Caki2 (cell line): ENCODE measurements at regions not wholly inside any gene's neighbourhood (a gene's known extent, or its start where the extent isn't known, plus 50 kb on each side); places are given as distances from the start of the nearest gene placed in this dataset.

Experiments used
- DNase-seq: peaks from one replicate; pipeline ENCODE4 v3.0.0-alpha.2; 2015; ENCODE audit warnings: low read depth
- in situ Hi-C: cut with HindIII; loops from 2 replicates; pipeline ENCODE4 v1.10.0; 2016; ENCODE audit warnings: low sequenced_read_pairs, low pct_unique_long_range_greater_than_20kb, mixed read lengths

GRCh38 chr4:10925996-10926395 lies 241.4 kb upstream of the CLNK start:
- peak; percentile 14 for DNase-seq
- in situ Hi-C loops = no loop called here

GRCh38 chr4:10924274-10924673 lies 239.7 kb upstream of the CLNK start:
- in situ Hi-C loops = no loop called here
- no peak for DNase-seq

- no peak for DNase-seq
Measured at GRCh38 chr4:10917566-10917965, 233.0 kb upstream of the CLNK start.

DNA sequence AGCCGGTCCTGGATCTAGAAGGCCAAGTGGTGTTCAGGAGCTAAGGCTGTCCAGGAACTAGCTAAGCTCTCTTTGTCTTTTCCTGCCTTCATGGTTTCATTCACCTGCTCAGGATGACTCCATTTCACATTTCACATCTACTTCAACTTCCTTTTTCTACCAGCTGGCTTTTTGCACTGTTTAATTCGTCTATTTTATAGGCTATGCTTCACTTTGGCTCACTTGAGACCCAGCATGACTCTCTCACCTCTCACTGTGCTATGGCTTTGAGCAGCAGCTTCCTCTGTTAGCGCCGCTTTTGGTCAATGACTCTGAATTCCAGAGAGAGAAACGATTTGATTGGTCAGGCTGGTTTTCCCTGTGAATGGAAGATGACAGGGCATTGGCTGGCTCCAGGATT lies 213.5 kb upstream of the CLNK start:
- DNase-seq = peak; percentile 4
- in situ Hi-C loops = no loop called here

More at GRCh38 chr4:10917566-10917965, 233.0 kb upstream of the CLNK start:
- in situ Hi-C loops = no loop called here

DNA sequence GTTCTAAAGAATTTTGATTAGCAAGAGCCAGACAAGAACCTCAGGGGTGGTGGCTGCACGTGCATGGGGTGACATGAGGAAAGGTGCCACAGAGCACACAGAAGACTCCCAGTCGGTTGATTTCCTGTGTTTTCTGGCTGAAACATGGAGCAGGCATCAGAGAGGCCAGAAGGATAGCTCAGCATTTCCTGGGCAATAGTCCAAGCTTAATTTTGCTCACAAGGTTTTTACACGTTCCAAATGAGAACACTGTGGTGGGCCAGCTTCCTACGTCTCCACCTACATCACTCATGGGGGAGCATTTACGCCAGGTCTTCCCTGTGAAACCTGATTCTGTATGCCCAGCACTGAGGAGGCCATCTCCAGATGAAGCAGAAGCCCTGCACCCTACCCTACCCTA lies 212.5 kb upstream of the CLNK start:
- in situ Hi-C loops = no loop called here
- DNase-seq = no peak

DNA sequence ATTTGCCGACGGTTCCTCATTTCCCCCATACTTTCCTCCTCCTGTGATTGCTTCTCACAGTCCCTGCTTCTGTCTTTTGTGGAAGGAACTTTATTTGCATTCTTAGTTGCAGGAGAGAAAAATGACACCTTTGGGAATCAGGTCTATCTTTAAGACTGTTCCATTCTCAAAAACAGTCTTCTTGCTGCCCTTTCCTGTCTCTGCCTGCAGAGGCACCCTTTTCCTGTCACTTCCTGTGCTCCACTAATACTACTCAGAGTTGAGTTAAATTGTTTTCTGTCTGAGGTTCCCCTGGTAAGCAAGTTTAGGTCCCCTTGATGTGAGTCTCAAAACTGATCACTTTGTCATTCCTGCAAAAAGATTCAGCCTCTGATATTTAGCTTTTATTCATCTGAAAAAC lies 208.8 kb upstream of the CLNK start:
- in situ Hi-C loops = no loop called here
- DNase-seq = no peak

- DNase-seq = no peak
- in situ Hi-C loops = no loop called here
Measured at GRCh38 chr4:10891866-10892265, 207.3 kb upstream of the CLNK start.

- no peak for DNase-seq
- in situ Hi-C loops = no loop called here
Measured at GRCh38 chr4:10889819-10890218, 205.3 kb upstream of the CLNK start.

DNA sequence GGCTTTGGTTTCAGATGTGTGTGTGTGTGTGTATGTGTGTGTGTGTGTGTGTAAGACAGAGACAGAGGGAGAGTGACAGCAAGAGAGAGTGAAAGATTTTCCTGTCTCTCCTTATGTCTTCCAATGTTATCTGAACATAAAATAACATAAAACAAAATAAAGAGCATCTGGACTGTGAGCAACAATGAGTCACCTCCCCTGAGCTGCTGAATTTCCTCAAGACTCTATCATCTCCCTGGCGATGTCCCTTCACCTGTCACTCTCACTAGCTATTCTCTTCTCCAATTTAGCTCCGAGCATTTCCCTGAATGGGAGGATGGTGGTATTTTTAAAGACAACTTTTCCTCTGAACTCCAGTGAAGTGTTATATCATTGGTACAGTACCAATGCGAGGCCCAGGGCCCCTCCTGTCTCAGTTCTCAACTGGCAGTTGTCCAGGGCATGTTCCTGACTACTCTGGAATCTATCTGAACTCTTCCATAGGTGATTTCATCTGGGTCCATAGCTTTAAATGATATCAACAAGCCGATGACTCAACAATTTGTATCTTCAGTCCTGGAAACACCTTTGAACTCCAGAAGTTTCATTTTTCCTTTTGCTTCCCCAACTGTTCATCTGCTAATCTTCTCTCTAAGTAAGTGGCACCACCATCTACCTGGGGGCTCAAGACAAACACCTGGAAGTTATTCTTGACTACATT lies 195.0 kb upstream of the CLNK start:
- no peak for DNase-seq
- in situ Hi-C loops = no loop called here

GRCh38 chr4:10878861-10879260 lies 194.3 kb upstream of the CLNK start:
- no peak for DNase-seq
- in situ Hi-C loops = no loop called here

- DNase-seq = no peak
- in situ Hi-C loops = no loop called here
Measured at GRCh38 chr4:10877076-10877475, 192.5 kb upstream of the CLNK start.

- DNase-seq = no peak
- in situ Hi-C loops = no loop called here
Measured at GRCh38 chr4:10875144-10875799, 190.7 kb upstream of the CLNK start.

DNA sequence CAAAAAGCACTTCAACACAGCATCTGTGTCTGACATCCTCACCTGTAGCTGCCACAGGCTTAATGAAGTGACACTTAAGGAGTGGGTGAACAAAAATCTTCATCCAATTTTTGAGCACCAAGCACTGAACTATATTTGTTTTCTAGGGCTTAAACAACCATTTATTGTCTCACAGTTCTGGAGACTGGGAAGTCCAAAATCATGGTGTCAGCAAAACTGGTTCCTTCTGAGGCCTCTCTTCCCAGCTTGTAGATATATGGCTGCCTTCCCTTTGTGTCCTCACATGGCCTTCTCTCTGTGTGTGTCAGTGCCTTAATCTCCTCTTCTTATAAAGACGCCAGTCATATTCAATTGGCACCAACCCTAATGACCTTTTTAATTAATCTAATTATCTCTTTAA lies 189.2 kb upstream of the CLNK start:
- in situ Hi-C loops = no loop called here

GRCh38 chr4:10872833-10873517 lies 188.4 kb upstream of the CLNK start:
- DNase-seq = no peak
- in situ Hi-C loops = no loop called here

More for the DNA sequence above, 189.2 kb upstream of the CLNK start:
- no peak for DNase-seq

DNA sequence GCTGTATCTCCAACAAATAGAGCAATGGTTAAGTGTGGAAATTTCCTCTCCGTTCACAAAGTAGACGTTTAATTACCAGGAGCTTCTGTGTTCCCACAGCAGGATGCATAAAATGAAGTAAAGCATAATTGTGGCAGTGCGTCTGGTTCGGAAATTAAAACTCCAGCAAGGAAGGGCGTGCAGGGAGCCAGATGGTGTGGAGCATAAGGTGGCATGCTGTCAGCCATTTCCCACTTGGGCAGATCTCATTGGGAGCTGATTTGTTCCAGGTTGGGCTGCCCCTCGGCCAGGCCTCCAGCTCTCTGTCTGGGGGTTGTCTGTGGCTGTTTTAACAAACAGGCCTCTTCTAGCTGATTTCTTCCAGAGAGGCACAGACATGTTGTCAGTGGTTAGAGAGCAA lies 182.1 kb upstream of the CLNK start:
- in situ Hi-C loops = no loop called here
- DNase-seq = no peak

DNA sequence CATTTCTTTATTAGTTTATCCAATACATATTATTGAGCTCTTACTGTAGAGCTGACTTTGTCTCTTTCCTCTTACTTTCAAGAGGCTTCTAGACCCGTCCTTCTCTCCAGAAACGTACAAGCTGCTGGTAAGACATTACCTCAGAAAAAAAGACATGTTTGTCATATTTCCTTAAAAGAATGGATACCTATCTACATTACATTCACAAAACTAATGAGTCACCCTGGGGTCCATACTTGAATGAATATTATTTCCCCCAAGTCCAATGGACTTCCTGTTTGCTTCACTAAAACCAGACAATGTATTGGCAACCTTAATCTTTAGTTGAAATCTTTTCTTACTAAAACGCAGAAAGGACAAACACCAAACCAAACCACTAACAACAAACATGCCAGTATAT lies 176.5 kb upstream of the CLNK start:
- no peak for DNase-seq
- in situ Hi-C loops = no loop called here

GRCh38 chr4:10856271-10856782 lies 171.8 kb upstream of the CLNK start:
- in situ Hi-C loops = no loop called here

DNA sequence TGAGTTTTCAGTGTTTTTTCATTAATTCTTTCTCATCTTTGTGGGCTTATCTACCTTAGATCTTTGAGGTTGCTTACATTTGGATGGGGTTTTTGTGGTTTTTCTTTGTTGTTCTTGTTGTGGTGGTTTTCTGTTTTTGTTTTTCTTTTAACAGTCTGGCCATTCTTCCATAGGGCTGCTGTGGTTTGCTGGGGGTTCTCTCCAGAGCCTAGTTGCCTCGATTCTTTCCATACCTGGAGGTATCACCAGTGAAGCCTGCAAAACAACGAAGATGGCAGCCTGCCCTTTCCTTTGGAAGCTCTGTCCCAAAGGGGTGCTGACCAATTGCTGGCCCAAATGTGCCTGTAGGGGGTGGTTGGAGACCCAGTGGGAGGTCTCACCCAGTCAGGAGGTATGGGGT lies 168.6 kb upstream of the CLNK start:
- in situ Hi-C loops = no loop called here
- no peak for DNase-seq

More at GRCh38 chr4:10856271-10856782, 171.8 kb upstream of the CLNK start:
- DNase-seq = no peak

DNA sequence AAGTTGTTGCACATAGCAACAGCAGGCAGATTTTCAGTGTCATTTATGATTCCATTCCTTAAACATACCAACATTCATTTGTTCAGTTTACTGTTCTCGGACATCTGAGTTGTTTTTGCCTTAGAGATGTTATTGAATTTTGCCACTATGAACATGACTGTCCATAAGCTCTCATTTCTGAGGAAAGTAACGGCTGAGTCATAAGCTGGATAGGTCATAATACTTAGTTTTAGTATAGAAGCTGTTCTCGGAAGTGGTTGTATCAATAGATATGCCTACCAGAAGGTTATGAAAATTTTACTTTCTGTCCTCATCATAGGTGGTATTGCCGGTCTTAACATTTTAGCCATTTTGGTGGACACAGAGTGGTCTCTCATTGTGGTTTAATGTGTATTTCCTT lies 157.1 kb upstream of the CLNK start:
- no peak for DNase-seq
- in situ Hi-C loops = no loop called here
